GM12891 (cell line): ENCODE measurements at regions not wholly inside any gene's neighbourhood (a gene's known extent, or its start where the extent isn't known, plus 50 kb on each side); places are given as distances from the start of the nearest gene placed in this dataset.
A peak's percentile ranks its signal among the peaks of the same experiment; 100 is the strongest.

Experiments
- DNase-seq: peaks from one replicate; pipeline ENCODE4 v3.0.0; 2011; ENCODE audit warnings: low spot score; ENCODE audit not compliant: insufficient read length
- FAIRE-seq: peaks from 2 replicates; lab custom pipeline; 2011; peaks lifted over from hg19 to GRCh38; lab: Jason Lieb, UNC
- PAX5 ChIP-seq: IDR thresholded peaks from 2 replicates; pipeline ENCODE4 v1.6.1; 2011; ENCODE audit warnings: low read length, moderate library complexity, mild to moderate bottlenecking; ENCODE audit not compliant: insufficient read depth, severe bottlenecking
- POLR2A ChIP-seq: IDR thresholded peaks from 2 replicates; pipeline ENCODE4 v1.6.1; 2011; ENCODE audit warnings: low read depth, low read length, control low read depth
- POLR2AphosphoS5 ChIP-seq: IDR thresholded peaks from 2 replicates; pipeline ENCODE4 v1.6.1; 2011; ENCODE audit warnings: low read depth, low read length, control low read depth
- POU2F2 ChIP-seq: IDR thresholded peaks from 2 replicates; pipeline ENCODE4 v1.6.1; 2011; ENCODE audit warnings: low read depth, mild to moderate bottlenecking, control low read depth, low read length, moderate library complexity
- SPI1 ChIP-seq: IDR thresholded peaks from 2 replicates; pipeline ENCODE4 v1.6.1; 2011; ENCODE audit warnings: low read depth, low read length, control low read depth
- TAF1 ChIP-seq: IDR thresholded peaks from 2 replicates; pipeline ENCODE4 v1.6.1; 2011; ENCODE audit warnings: low read depth, low read length, control low read depth

GRCh38 chr15:37638116-37638515, 296.3 kb upstream of the TMCO5A start:
- FAIRE-seq: no peak
- TF ChIP-seq POU2F2: no peak
- TF ChIP-seq SPI1: no peak
- no peak for TF ChIP-seq PAX5
- TF ChIP-seq TAF1: no peak
- TF ChIP-seq POLR2AphosphoS5: no peak
- TF ChIP-seq POLR2A: no peak
- DNase-seq: no peak

GRCh38 chr15:37638691-37639090, 295.7 kb upstream of the TMCO5A start:
- TF ChIP-seq POU2F2: no peak
- TF ChIP-seq POLR2A: no peak
- no peak for TF ChIP-seq PAX5
- no peak for TF ChIP-seq SPI1
- TF ChIP-seq TAF1: no peak
- no peak for TF ChIP-seq POLR2AphosphoS5
- FAIRE-seq: no peak
- DNase-seq: no peak

GRCh38 chr15:37652646-37653417, 281.6 kb upstream of the TMCO5A start:
- FAIRE-seq: no peak
- no peak for TF ChIP-seq POU2F2
- TF ChIP-seq TAF1: no peak
- TF ChIP-seq POLR2AphosphoS5: no peak
- no peak for DNase-seq

DNA sequence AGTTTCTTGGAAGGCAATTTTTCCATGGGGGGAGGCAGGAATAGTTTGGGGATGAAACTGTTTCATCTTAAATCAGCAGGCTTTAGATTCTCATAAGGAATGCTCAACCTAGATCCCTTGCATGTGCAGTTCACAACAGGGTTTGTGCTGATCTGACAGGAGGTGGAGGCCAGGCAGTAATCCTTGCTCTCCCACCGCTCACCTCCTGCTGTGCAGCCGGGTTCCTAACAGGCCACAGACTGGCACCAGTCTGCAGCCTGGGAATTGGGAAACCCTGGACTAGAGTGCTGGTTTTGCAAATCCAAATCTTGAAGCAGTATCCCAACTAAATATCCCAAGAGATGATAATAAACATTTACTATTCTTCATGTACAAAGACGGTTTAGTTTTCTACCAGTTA, 256.3 kb upstream of the TMCO5A start:
- DNase-seq (no peak), FAIRE-seq (no peak)
- no peak for TF ChIP-seq SPI1
- TF ChIP-seq TAF1: no peak
- no peak for TF ChIP-seq POLR2AphosphoS5
- TF ChIP-seq PAX5: no peak

DNA sequence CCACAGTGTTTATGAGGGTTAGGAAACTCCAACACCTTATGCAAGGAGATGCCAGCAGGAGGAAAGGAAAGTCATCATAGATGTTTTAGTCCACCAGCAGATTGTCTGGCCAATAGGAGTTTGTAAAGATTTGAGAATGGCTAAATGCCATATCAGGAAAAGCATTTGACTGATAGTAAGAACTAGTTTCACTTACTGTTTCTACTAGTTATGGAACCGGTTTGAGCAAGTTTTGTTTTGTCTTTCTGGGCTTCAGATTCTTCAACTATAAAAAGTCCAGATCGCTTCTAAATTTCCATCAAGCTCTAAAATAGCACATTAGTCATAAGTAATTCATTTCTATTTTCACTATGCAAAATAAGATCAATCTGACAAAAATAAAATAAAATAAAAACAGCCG, 254.8 kb upstream of the TMCO5A start:
- no peak for DNase-seq
- no peak for TF ChIP-seq POU2F2
- no peak for TF ChIP-seq POLR2A
- no peak for TF ChIP-seq TAF1
- no peak for TF ChIP-seq POLR2AphosphoS5
- no peak for TF ChIP-seq PAX5
- TF ChIP-seq SPI1: no peak
- FAIRE-seq: no peak

GRCh38 chr15:37682304-37682703, 252.1 kb upstream of the TMCO5A start:
- FAIRE-seq: no peak
- no peak for DNase-seq
- TF ChIP-seq POLR2A: no peak
- no peak for TF ChIP-seq SPI1
- TF ChIP-seq POU2F2: no peak
- TF ChIP-seq TAF1: no peak
- TF ChIP-seq PAX5: no peak

DNA sequence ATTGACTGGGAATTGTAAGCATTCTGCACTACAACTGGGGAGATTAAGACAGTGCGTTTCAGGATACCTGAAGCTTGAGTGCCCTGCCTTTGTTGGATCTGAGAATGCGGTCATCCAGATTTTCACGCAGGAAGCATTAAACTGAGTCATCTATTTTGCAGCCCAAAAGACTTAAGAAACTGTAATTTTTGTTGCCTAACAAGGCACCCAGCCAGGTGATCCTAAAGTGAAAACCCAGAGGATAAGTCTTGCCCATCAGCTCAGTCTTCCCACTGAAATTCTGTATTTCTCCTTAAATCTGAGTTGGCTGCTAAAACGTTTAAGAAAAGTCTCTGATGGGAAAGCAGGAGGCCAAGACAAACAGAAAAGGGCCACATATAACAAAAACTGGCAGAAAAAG, 242.5 kb upstream of the TMCO5A start:
- FAIRE-seq (no peak), DNase-seq (no peak)
- TF ChIP-seq POLR2A: no peak
- no peak for TF ChIP-seq PAX5
- TF ChIP-seq POU2F2: no peak
- TF ChIP-seq POLR2AphosphoS5: no peak
- TF ChIP-seq SPI1: no peak
- TF ChIP-seq TAF1: no peak

DNA sequence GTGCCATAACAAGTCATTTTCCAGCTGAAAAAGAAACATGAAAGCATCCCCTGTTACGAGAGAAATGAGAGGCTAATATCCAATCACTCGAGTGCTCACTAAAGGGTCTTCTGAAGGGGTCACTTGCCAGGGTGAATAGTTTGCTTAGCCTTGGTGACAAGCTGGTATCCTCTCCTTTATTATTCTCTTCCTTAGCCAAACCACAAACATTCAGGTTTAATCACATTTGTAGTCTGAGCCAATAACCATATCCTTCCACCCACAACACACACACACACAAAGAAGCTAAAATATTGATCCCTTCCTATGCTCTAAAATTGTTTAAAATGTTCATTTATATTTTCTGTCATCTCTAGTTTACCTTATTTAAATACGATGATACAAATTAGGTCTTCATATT, 240.5 kb upstream of the TMCO5A start:
- TF ChIP-seq POLR2A: no peak
- TF ChIP-seq PAX5: no peak
- TF ChIP-seq POLR2AphosphoS5: no peak
- no peak for TF ChIP-seq POU2F2
- TF ChIP-seq SPI1: no peak
- TF ChIP-seq TAF1: no peak
- FAIRE-seq (no peak), DNase-seq (no peak)

GRCh38 chr15:37695719-37696118, 238.7 kb upstream of the TMCO5A start:
- FAIRE-seq (no peak), DNase-seq (no peak)
- TF ChIP-seq SPI1 (no peak), POLR2AphosphoS5 (no peak), PAX5 (no peak), POU2F2 (no peak), POLR2A (no peak), TAF1 (no peak)

DNA sequence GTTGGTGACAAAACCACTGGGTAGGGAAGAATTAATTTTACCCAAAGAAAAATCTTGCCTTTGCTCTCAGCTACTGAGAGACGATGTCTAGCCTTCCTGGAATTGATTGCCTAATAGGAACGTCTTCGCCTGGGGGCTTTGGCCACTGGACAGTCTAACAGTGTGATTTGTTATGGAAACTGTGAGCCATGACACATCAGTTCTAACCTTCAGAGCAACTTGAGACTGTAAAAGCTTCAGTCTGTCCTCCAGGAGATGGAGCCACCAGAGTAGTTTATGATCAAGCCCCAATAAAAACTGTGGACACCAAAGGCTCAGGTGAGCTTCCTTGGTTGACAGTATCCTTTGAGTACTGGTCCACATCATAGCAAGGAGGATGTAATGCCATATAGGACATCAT, 235.8 kb upstream of the TMCO5A start:
- no peak for DNase-seq
- no peak for TF ChIP-seq POLR2A
- TF ChIP-seq POLR2AphosphoS5: no peak
- no peak for TF ChIP-seq SPI1
- no peak for TF ChIP-seq POU2F2
- no peak for TF ChIP-seq TAF1
- no peak for TF ChIP-seq PAX5
- FAIRE-seq: no peak

DNA sequence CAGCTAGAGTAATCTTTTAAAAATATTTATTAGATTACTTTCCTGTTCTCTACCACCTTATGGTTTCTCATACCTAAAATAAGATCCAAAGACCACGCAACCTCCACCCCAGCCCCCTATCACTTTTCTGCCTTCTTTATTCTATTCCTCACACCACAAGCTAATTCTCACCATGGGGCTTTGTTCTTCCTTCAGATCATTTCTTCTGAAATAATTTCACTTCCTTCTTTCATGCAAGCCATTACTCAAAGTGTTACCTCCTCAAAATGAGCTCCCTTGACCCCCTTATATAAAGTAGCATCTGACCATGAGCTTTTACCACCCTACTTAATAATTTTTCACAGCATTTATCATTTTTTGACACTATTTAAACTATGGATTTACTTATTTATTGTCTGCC, 233.2 kb upstream of the TMCO5A start:
- FAIRE-seq (no peak), DNase-seq (no peak)
- TF ChIP-seq POLR2A: no peak
- no peak for TF ChIP-seq TAF1
- peak; percentile 59 for TF ChIP-seq SPI1
